ENCODE measurements at regions not wholly inside any gene's neighbourhood (a gene's known extent, or its start where the extent isn't known, plus 50 kb on each side); places are given as distances from the start of the nearest gene placed in this dataset.

- DNase-seq = no peak
These were observed 251.5 kb upstream of the ADAMTS9 start for GRCh38 chr3:64939309-64939708.

GRCh38 chr3:64936556-64936955, 248.8 kb upstream of the ADAMTS9 start:
- no peak for DNase-seq

- DNase-seq = no peak
These were observed 248.2 kb upstream of the ADAMTS9 start for GRCh38 chr3:64935971-64936370.

GRCh38 chr3:64932666-64933342, 245.0 kb upstream of the ADAMTS9 start:
- no peak for DNase-seq

GRCh38 chr3:64932016-64932518, 244.3 kb upstream of the ADAMTS9 start:
- no peak for DNase-seq

GRCh38 chr3:64930891-64931290, 243.1 kb upstream of the ADAMTS9 start:
- DNase-seq = no peak

- no peak for DNase-seq
These were observed 240.9 kb upstream of the ADAMTS9 start for GRCh38 chr3:64928683-64929082.

- no peak for DNase-seq
These were observed 239.9 kb upstream of the ADAMTS9 start for GRCh38 chr3:64927689-64928088.

- DNase-seq = no peak
These were observed 237.8 kb upstream of the ADAMTS9 start for GRCh38 chr3:64925575-64925974.

GRCh38 chr3:64924961-64925360, 237.2 kb upstream of the ADAMTS9 start:
- DNase-seq = no peak

- no peak for DNase-seq
These were observed 234.4 kb upstream of the ADAMTS9 start for GRCh38 chr3:64922213-64922612.

GRCh38 chr3:64921281-64922065, 233.7 kb upstream of the ADAMTS9 start:
- no peak for DNase-seq

- no peak for DNase-seq
These were observed 232.1 kb upstream of the ADAMTS9 start for GRCh38 chr3:64919934-64920333.

GRCh38 chr3:64918989-64919388, 231.2 kb upstream of the ADAMTS9 start:
- DNase-seq = peak; percentile 28

- peak; percentile 37 for DNase-seq
These were observed 230.2 kb upstream of the ADAMTS9 start for GRCh38 chr3:64917914-64918453.

GRCh38 chr3:64916937-64917336, 229.1 kb upstream of the ADAMTS9 start:
- DNase-seq = no peak

GRCh38 chr3:64916192-64916798, 228.5 kb upstream of the ADAMTS9 start:
- no peak for DNase-seq

GRCh38 chr3:64915778-64916177, 228.0 kb upstream of the ADAMTS9 start:
- no peak for DNase-seq

- no peak for DNase-seq
These were observed 225.7 kb upstream of the ADAMTS9 start for GRCh38 chr3:64913515-64913914.

GRCh38 chr3:64911138-64911537, 223.3 kb upstream of the ADAMTS9 start:
- no peak for DNase-seq

- DNase-seq = no peak
These were observed 222.1 kb upstream of the ADAMTS9 start for GRCh38 chr3:64909757-64910467.

- no peak for DNase-seq
These were observed 221.2 kb upstream of the ADAMTS9 start for GRCh38 chr3:64909011-64909410.

- DNase-seq = no peak
These were observed 220.5 kb upstream of the ADAMTS9 start for GRCh38 chr3:64908251-64908685.

All from hematopoietic multipotent progenitor cell treated with erythropoietin and hydrocortisone succinate and interleukin-3 and kit ligand, for 4 days (in vitro differentiated cells).